ENCODE measurements at regions not wholly inside any gene's neighbourhood (a gene's known extent, or its start where the extent isn't known, plus 50 kb on each side); places are given as distances from the start of the nearest gene placed in this dataset.
"Not testable (repeated sequence)": the region's sequence is repeated elsewhere in the genome, so short reads cannot be mapped to it uniquely, and the experiment has no call there.

DNA sequence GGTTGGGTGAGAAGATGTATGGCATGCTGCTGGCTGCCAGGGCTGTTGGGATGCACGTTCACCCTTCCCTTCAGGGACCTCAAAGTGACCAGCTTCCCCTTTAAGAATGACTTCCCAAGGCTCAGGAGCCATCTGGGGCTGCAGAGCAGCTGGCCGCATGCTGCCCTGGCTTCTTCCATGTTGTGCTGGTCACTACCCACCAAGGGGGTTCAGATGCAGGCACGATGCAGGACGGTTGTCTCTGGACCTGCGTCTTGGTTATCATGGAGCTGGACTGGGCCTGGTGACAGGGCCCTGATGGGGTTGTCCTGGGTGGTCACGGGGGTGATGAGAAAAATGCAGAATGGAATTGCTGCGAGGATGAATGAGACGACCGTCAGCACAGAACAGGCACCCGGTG is 297.8 kb downstream of the POTED start:
- not testable (repeated sequence) for H3K4me3 Mint-ChIP-seq; H3K27me3 Mint-ChIP-seq; DNase-seq; ATAC-seq (replicated peaks); H3K4me1 Mint-ChIP-seq; H3K9me3 Mint-ChIP-seq; H3K36me3 Mint-ChIP-seq; H3K27ac Mint-ChIP-seq

GRCh38 chr21:13896596-13897247 is 287.1 kb downstream of the POTED start:
- not testable (repeated sequence) for H3K27ac Mint-ChIP-seq; ATAC-seq (replicated peaks); H3K4me3 Mint-ChIP-seq; H3K9me3 Mint-ChIP-seq; DNase-seq; H3K27me3 Mint-ChIP-seq; H3K4me1 Mint-ChIP-seq; H3K36me3 Mint-ChIP-seq

DNA sequence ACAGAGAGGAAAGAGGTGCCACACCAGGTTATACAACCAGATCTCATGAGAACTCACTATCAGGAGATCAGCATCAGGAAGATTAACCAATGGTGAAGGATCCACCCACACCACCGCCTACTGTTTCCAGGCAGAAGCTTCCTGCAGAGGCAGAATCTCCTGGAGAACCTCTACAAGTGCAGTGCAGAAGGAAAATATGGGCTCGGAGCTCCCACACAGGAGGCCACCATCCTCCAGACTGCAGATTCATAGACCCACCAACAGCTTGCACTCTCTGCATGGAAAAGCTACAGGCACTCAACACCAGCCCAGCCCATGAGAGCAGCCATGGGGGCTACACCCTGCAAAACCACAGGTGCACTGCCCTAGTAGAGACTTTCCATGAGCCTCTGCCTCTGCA is 284.0 kb downstream of the POTED start:
- ATAC-seq (replicated peaks); H3K9me3 Mint-ChIP-seq; H3K4me1 Mint-ChIP-seq; H3K27ac Mint-ChIP-seq; H3K4me3 Mint-ChIP-seq; H3K27me3 Mint-ChIP-seq; DNase-seq; H3K36me3 Mint-ChIP-seq: not testable (repeated sequence)

GRCh38 chr21:13893025-13893424 is 283.4 kb downstream of the POTED start:
- H3K9me3 Mint-ChIP-seq; H3K27me3 Mint-ChIP-seq; DNase-seq; ATAC-seq (replicated peaks); H3K4me3 Mint-ChIP-seq; H3K4me1 Mint-ChIP-seq; H3K27ac Mint-ChIP-seq; H3K36me3 Mint-ChIP-seq: not testable (repeated sequence)

DNA sequence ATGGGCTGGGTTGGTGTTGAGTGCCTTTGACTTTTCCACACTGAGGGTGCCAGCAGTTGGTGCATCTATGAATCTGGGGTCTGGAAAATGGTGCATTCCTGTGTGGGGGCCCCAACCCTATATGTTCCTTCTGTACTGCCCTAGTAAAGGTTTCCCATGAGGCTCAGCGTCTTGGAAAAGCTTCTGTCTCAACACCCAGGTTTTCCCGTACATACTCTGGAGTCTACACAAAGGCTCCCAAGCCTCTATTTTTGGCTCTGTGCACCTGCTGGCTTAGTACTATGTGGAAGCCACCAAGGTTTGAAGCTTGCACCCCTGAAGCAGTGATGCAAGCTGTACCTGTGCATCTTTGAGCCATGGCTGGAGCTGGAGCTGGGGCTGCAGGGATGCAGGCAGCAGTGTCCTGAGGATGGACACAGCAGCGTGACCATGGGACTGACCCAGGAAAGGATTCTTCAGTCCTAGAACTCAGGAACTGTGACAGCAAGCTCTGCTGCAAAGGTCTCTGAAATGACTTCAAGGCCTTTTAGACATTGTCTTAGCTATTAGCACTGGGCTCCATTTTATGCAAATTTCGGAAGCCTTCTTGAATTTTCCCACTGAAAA is 282.7 kb downstream of the POTED start:
- H3K4me1 Mint-ChIP-seq; H3K4me3 Mint-ChIP-seq; H3K27me3 Mint-ChIP-seq; H3K9me3 Mint-ChIP-seq; ATAC-seq (replicated peaks); H3K36me3 Mint-ChIP-seq; H3K27ac Mint-ChIP-seq; DNase-seq: not testable (repeated sequence)

GRCh38 chr21:13889176-13889575 is 279.6 kb downstream of the POTED start:
- H3K9me3 Mint-ChIP-seq; H3K36me3 Mint-ChIP-seq; H3K4me3 Mint-ChIP-seq; H3K27ac Mint-ChIP-seq; H3K27me3 Mint-ChIP-seq; H3K4me1 Mint-ChIP-seq; ATAC-seq (replicated peaks); DNase-seq: not testable (repeated sequence)

DNA sequence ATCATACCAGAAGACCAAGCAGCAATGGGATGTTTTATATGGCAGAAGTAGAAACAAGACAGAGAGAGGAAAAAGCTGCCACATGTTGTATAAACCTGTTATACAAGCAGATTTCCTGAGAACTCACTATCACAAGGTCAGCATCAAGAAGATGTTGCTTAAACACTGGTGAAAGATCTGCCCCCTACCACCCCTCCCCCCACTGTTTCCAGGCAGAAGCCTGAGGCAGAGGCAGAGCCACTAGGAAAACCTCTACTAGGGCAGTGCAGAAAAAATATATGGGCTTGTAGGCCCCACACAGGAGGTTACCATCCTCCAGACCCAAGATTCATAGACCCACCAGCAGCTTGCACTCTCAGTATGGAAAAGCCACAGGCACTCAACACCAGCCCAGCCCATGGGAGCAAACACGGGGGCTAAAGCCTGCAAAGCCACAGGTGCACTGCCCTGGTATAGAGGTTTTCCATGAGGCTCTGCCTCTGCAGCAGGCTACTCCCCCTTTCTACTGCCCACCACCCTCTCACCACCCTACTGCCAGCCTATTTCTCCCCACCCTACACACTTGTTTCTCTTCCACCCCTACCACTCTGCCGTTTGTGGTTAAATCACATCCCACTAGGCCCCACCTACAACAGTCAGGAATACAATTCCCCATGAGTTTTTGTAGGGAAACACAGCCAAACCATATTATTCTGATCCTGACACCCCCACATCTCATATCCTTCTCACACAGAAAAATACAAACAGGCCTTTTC is 274.2 kb downstream of the POTED start:
- not testable (repeated sequence) for H3K4me1 Mint-ChIP-seq, H3K27ac Mint-ChIP-seq, H3K36me3 Mint-ChIP-seq

DNA sequence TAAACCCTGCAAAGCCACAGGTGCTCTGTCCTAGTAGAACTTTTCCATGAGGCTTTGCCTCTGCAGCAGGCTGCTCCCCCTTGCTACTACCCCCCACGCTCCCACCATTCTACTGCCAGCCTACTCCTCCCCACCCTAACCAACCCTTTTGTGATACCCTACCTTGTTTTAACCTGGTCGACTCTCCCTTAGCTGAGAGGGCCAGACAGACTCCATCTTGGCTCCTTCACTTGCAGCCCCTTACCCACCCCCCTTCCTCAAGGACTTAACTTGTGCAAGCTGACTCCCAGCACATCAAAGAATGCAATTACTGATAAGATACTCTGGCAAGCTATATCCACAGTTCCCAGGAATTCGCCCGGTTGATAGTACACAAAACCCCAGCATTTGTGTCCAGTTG is 267.9 kb downstream of the POTED start:
- H3K27me3 Mint-ChIP-seq; H3K4me1 Mint-ChIP-seq; ATAC-seq (replicated peaks); H3K4me3 Mint-ChIP-seq; H3K9me3 Mint-ChIP-seq; H3K36me3 Mint-ChIP-seq; H3K27ac Mint-ChIP-seq; DNase-seq: not testable (repeated sequence)

More for the DNA sequence above, 274.2 kb downstream of the POTED start:
- not testable (repeated sequence) for H3K9me3 Mint-ChIP-seq; ATAC-seq (replicated peaks); DNase-seq; H3K27me3 Mint-ChIP-seq; H3K4me3 Mint-ChIP-seq

DNA sequence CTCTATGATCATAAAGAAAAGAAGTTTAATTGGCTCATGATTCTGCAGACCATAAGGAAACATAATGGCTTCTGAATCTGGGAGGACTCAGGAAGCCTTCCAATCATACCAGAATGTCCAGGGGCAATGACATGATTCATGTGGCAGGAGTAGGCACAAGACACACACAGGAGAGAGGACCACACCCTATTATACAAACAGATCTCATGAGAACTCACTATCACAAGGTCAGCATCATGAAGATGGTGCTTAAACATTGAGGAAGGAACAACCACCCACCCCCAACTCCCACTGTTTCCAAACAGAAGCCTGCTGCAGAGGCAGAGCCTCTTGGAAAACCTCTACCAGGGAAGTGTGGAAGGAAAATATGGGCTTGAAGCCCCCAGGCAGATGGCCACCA is 267.4 kb downstream of the POTED start:
- H3K27ac Mint-ChIP-seq; H3K4me3 Mint-ChIP-seq; H3K9me3 Mint-ChIP-seq; DNase-seq; H3K4me1 Mint-ChIP-seq; H3K36me3 Mint-ChIP-seq; ATAC-seq (replicated peaks); H3K27me3 Mint-ChIP-seq: not testable (repeated sequence)

DNA sequence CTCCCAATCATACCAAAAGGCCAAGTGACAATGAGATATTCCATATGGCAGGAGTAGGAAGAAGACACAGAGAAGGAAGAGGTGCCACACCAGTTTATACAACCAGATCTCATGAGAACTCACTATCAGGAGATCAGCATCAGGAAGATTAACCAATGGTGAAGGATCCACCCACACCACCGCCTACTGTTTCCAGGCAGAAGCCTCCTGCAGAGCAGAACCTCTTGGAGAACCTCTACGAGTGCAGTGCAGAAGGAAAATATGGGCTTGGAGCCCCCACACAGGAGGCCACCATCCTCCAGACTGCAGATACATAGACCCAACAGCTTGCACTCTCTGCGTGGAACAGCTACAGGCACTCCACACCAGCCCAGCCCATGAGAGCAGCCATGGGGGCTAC is 264.4 kb downstream of the POTED start:
- not testable (repeated sequence) for H3K27ac Mint-ChIP-seq; H3K27me3 Mint-ChIP-seq; H3K9me3 Mint-ChIP-seq; H3K4me3 Mint-ChIP-seq; H3K4me1 Mint-ChIP-seq; ATAC-seq (replicated peaks); DNase-seq; H3K36me3 Mint-ChIP-seq

GRCh38 chr21:13854638-13855037 is 245.1 kb downstream of the POTED start:
- no peaks in the 10 kb centered on the region for H3K4me1 Mint-ChIP-seq
- ATAC-seq (replicated peaks) (no peak), DNase-seq (no peak)
- peaks cover 3 to 9% of the 10 kb centered on the region in 2 donors for H3K9me3 Mint-ChIP-seq
- no peak overlapping the region for H3K27ac Mint-ChIP-seq
- H3K27me3 Mint-ChIP-seq, result no peaks in the 10 kb centered on the region
- no peaks in the 10 kb centered on the region for H3K36me3 Mint-ChIP-seq
- H3K4me3 Mint-ChIP-seq, result no peak overlapping the region

DNA sequence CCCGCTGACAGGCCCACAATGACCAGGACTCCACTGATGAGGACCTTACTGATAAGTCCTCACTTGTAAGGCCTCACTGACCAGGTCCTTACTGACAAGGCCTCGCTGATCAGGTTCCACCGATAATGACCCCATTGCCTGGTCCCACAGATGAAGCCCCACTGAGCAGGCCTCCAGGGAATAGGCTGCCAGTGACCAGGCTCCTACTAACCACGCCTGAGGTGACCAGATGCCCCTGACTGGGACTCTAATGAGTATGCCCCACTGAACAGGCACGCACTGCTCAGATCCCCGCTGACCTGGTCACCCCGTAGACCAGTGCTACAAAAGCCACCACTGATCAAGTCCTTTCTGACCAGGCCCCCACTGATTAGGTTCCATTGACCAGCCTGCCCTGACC is 241.2 kb downstream of the POTED start:
- not testable (repeated sequence) for DNase-seq; ATAC-seq (replicated peaks); H3K4me3 Mint-ChIP-seq; H3K4me1 Mint-ChIP-seq; H3K27me3 Mint-ChIP-seq; H3K36me3 Mint-ChIP-seq; H3K27ac Mint-ChIP-seq; H3K9me3 Mint-ChIP-seq

DNA sequence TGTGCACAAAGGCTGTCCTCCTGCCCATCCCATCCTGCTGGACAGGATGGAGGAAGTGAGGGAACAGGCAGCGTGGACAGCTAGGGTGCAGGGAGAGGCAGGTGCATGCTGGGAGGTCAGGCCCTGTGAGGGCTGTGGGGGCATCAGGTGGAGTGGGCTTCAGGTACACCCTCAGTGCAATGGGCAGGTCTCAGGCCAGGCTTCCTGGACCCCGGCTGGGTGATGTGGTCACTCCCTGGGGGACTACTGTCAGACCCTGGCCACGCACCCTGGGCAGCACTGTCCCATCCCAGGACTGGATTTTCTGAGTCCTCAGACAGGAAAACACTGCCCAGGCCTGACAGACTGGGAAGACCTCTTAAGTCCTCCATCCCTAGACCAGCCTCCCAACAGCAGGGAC is 239.9 kb downstream of the POTED start:
- not testable (repeated sequence) for H3K9me3 Mint-ChIP-seq, H3K4me1 Mint-ChIP-seq

GRCh38 chr21:13846718-13847117 is 237.1 kb downstream of the POTED start:
- H3K4me3 Mint-ChIP-seq; ATAC-seq (replicated peaks); H3K36me3 Mint-ChIP-seq; DNase-seq; H3K27me3 Mint-ChIP-seq; H3K27ac Mint-ChIP-seq; H3K9me3 Mint-ChIP-seq; H3K4me1 Mint-ChIP-seq: not testable (repeated sequence)

More for the DNA sequence above, 239.9 kb downstream of the POTED start:
- H3K27me3 Mint-ChIP-seq; ATAC-seq (replicated peaks); H3K4me3 Mint-ChIP-seq; H3K27ac Mint-ChIP-seq; DNase-seq; H3K36me3 Mint-ChIP-seq: not testable (repeated sequence)

- H3K4me3 Mint-ChIP-seq; H3K27me3 Mint-ChIP-seq; H3K9me3 Mint-ChIP-seq; H3K27ac Mint-ChIP-seq; DNase-seq; H3K4me1 Mint-ChIP-seq; ATAC-seq (replicated peaks); H3K36me3 Mint-ChIP-seq: not testable (repeated sequence)
These were observed 235.0 kb downstream of the POTED start for GRCh38 chr21:13844574-13844973.
